Activated CD4-positive, alpha-beta T cell treated with anti-CD3 and anti-CD28 coated beads, Interleukin-2, amount 10 ng/mL, durations not matched to agents 7 days and 5 days (primary cell): ENCODE measurements at regions not wholly inside any gene's neighbourhood (a gene's known extent, or its start where the extent isn't known, plus 50 kb on each side); places are given as distances from the start of the nearest gene placed in this dataset.

ENCODE experiments used
- CTCF ChIA-PET: fragments of 350-600 bp; sonication (Branson Sonifier 250); formaldehyde crosslinking; loops from one replicate; lab custom pipeline; 2021; ENCODE audit warnings: antibody characterized with exemption; lab: Charles Lee
- POLR2A ChIA-PET: fragments of 350-600 bp; sonication (Branson Sonifier 250); formaldehyde crosslinking; loops from one replicate; lab custom pipeline; 2021; ENCODE audit warnings: antibody characterized with exemption; lab: Charles Lee
- DNase-seq: peaks from one replicate; pipeline ENCODE4 v3.0.0-alpha.2; 2020
- H3K27ac Mint-ChIP-seq: one replicate; pipeline ENCODE4 v1.8.0; 2021; ENCODE audit warnings: mild to moderate bottlenecking, moderate library complexity, mixed read lengths
- H3K27me3 Mint-ChIP-seq: one replicate; pipeline ENCODE4 v1.8.0; 2021; ENCODE audit warnings: mixed read lengths
- H3K36me3 Mint-ChIP-seq: one replicate; pipeline ENCODE4 v1.8.0; 2021; ENCODE audit warnings: low read depth, mixed read lengths
- H3K4me1 Mint-ChIP-seq: one replicate; pipeline ENCODE4 v1.8.0; 2021; ENCODE audit warnings: mixed read lengths
- H3K4me3 Mint-ChIP-seq: one replicate; pipeline ENCODE4 v1.8.0; 2021; ENCODE audit warnings: mild to moderate bottlenecking, moderate library complexity, mixed read lengths
- H3K9me3 Mint-ChIP-seq: one replicate; pipeline ENCODE4 v1.8.0; 2021; ENCODE audit warnings: mixed read lengths

DNA sequence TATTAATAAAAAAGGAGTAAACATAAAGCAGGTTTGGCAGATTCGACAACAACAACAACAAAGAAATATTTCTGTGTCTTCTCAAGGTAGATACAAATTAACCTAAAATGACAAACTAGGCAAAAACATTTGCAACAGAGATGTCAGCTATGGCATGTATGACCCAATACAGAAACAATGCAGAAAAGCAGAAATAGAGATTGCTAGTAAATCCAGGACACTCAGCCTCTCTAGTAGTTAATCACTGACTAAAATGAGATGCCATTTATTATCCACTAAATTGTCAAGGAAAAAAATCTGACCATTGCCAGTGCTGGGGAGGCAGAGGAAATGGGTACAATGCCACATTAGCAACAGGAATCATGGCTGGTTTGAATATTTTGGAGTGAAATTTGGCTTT is 250.5 kb downstream of the TEX29 start:
- H3K36me3 Mint-ChIP-seq = no peaks in the 10 kb centered on the region
- H3K4me3 Mint-ChIP-seq = no peak overlapping the region
- H3K27me3 Mint-ChIP-seq = no peaks in the 10 kb centered on the region
- no peak for DNase-seq
- no peak overlapping the region for H3K27ac Mint-ChIP-seq
- H3K4me1 Mint-ChIP-seq = no peaks in the 10 kb centered on the region
- H3K9me3 Mint-ChIP-seq = peaks cover 9% of the 10 kb centered on the region
- ChIA-PET POLR2A (no interaction called here), CTCF (no interaction called here)

DNA sequence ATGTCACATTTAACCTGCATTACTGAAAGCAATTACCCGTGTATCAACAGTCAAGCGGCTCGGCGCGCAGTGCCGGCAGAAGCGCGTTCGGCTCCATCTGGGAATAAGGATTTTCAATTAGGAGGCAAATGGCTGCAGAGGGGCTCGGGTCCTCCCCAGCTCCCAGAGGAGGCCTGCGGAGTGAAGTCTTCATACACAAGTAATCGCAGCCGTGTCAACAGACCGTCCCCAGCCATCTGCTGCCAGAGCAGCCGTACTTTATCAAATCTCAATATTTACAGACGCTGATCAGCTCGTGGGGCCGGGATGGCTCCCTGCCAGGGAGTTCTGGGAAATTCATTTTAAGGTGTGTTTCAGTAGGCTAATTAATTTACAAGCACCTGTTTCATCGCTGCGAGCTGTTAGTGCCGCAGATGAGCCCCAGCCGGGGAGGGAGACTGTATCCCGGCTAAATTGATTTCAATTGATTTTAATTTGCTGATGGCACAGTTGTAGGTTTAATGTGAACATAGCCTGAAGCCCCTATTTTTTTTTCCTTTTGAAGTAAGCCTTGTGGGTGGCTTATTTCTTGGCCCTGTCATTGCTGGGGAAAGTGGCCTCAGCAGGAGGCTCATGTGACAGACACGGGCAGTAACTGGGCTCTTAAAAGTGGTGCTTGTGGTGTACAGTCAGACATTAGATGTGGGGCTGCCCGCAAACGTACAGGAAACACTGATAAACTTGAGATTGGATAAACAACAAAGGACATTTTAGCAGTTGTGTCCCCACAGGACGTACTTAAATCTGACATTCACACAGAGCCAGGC is 252.7 kb downstream of the TEX29 start:
- H3K4me1 Mint-ChIP-seq = no peaks in the 10 kb centered on the region
- no peaks in the 10 kb centered on the region for H3K27me3 Mint-ChIP-seq
- no peak for DNase-seq
- ChIA-PET POLR2A (no interaction called here), CTCF (no interaction called here)
- H3K27ac Mint-ChIP-seq = no peak overlapping the region
- no peak overlapping the region for H3K4me3 Mint-ChIP-seq
- H3K9me3 Mint-ChIP-seq = peaks cover 9% of the 10 kb centered on the region
- H3K36me3 Mint-ChIP-seq = no peaks in the 10 kb centered on the region

DNA sequence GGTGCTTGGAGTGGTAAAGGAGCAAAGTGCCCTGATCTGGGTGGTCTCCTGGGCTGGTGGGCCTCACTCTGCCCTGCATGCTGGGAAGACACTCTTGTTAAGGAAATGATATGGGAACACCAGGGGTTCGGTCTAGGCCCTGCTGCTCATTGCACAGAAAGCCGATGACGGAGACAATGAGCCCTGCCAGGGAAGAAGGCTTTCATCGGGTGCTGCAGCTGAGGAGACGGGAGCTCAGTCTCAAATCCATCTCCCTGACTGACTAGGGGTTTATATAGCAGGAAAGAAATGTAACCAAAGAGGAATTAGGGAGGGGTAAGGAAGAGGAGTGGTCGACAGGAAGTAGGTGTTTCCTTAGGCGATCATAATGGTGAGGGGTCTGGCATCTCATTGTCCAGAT is 253.4 kb downstream of the TEX29 start:
- ChIA-PET POLR2A (no interaction called here), CTCF (no interaction called here)
- H3K4me3 Mint-ChIP-seq = no peak overlapping the region
- no peaks in the 10 kb centered on the region for H3K4me1 Mint-ChIP-seq
- no peaks in the 10 kb centered on the region for H3K36me3 Mint-ChIP-seq
- no peaks in the 10 kb centered on the region for H3K27me3 Mint-ChIP-seq
- no peak for DNase-seq
- peaks cover 9% of the 10 kb centered on the region for H3K9me3 Mint-ChIP-seq
- H3K27ac Mint-ChIP-seq = no peak overlapping the region

DNA sequence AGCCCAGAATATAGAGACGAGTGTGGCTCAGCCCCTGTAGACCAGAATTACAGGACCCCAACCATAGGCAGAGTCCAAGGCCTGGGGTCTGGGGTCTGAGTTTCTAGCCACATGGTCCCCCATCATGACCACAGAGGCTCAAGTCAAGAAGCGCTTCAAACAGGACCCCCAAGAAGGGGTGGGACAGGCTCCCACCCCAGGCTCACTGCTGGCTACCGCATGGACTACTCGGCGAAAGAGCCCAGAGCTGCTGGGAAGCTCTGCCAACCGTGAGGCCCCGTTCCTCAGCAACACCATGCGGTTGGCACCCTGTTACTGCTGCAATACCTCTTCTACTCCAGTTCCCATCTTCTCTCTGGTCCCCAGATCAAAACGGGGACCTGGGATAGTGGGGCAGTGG is 254.8 kb downstream of the TEX29 start:
- H3K27me3 Mint-ChIP-seq = no peaks in the 10 kb centered on the region
- H3K9me3 Mint-ChIP-seq = peaks cover 9% of the 10 kb centered on the region

DNA sequence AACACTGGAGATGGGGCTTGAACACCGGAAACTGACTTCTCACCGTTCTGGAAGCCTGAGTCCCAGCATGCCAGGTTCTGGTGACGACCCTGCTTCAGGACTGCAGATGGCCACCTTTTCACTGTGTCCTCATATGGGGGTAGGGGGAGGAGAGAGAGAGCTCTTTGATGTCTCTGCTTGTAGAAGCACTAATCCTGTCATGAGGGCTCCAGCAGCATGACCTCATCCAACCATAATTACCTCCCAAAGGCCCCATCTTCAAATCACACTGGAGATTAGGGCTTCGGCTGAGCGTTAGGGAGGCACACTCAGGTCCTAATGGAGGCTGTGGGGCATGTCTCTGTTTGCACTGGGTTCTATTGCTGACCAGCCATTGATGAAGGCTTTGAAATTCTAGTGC is 255.3 kb downstream of the TEX29 start:
- H3K36me3 Mint-ChIP-seq = no peaks in the 10 kb centered on the region

More for the DNA sequence above, 254.8 kb downstream of the TEX29 start:
- H3K36me3 Mint-ChIP-seq = no peaks in the 10 kb centered on the region
- DNase-seq = no peak
- H3K4me3 Mint-ChIP-seq = no peak overlapping the region
- CTCF ChIA-PET = no interaction called here
- H3K4me1 Mint-ChIP-seq = no peaks in the 10 kb centered on the region
- H3K27ac Mint-ChIP-seq = no peak overlapping the region
- POLR2A ChIA-PET = no interaction called here

DNA sequence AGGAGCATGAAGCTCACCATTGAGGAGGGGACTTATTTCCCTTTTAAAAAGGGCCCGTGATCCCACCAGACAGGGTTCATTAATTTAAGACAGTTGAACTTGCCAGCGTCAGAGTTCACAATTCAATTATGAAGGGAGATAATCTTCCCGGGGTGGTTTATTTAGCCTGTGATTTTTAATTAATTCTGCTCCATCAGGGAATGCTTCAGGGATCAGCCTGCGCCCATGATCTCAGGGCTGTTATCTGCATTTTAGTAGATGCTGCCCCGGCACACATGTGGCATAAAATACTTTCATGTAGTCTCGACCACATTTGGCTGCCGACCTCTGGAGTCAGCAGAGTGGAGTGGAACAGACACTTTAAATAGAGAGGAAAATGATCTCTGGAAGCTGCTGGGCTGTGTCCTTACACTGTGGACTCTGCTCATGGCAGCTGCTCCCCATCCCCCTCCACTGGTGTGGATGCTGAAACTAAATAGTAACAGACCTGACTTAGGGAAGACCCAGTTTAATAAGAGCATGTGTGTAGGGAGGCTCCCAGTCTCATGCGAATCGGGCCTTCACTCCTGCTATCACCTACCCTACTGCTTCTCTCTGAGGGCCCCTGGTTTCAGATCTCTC is 256.9 kb downstream of the TEX29 start:
- DNase-seq = no peak
- Mint-ChIP-seq H3K9me3 (peaks cover 8% of the 10 kb centered on the region), H3K27me3 (no peaks in the 10 kb centered on the region), H3K36me3 (no peaks in the 10 kb centered on the region), H3K27ac (no peak overlapping the region), H3K4me3 (no peak overlapping the region), H3K4me1 (no peaks in the 10 kb centered on the region)
- CTCF ChIA-PET = no interaction called here
- POLR2A ChIA-PET = no interaction called here

More for the DNA sequence above, 255.3 kb downstream of the TEX29 start:
- Mint-ChIP-seq H3K27ac (no peak overlapping the region), H3K4me1 (no peaks in the 10 kb centered on the region), H3K9me3 (peaks cover 9% of the 10 kb centered on the region), H3K4me3 (no peak overlapping the region), H3K27me3 (no peaks in the 10 kb centered on the region)
- ChIA-PET POLR2A (no interaction called here), CTCF (no interaction called here)
- no peak for DNase-seq

DNA sequence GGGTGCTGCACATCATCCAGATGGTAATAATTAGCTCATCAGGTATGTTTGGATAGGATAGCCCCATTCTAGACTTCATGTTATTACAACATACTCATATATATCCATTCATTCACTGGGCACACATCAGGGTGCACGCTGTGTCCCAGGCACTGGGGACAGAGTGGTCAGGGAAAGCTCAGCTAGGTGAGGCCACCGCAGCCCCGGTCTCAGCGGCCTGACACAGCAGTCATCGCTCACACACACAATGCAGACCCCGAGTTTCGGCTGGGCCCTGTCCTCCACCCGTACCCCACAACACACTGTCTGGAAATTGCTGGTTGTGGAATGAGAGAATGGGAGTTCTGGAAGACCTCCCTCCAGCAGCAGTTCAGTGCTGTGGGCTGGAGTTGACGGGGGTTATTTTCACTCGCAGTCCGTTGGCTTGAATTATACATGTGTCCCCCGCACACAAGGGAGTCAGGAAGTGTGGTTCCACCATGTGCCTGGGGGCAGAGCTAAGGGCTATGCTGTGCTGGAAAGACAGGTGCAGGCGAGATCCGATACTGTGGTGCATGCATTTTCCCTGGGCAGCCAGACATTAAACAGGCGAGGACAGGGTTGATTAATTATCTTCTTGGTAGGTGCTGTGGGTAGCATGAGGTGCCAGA is 257.6 kb downstream of the TEX29 start:
- H3K9me3 Mint-ChIP-seq = peaks cover 7% of the 10 kb centered on the region
- ChIA-PET CTCF (no interaction called here), POLR2A (no interaction called here)
- no peak for DNase-seq
- no peaks in the 10 kb centered on the region for H3K4me1 Mint-ChIP-seq
- no peaks in the 10 kb centered on the region for H3K27me3 Mint-ChIP-seq
- H3K27ac Mint-ChIP-seq = no peak overlapping the region
- H3K4me3 Mint-ChIP-seq = no peak overlapping the region
- H3K36me3 Mint-ChIP-seq = no peaks in the 10 kb centered on the region

DNA sequence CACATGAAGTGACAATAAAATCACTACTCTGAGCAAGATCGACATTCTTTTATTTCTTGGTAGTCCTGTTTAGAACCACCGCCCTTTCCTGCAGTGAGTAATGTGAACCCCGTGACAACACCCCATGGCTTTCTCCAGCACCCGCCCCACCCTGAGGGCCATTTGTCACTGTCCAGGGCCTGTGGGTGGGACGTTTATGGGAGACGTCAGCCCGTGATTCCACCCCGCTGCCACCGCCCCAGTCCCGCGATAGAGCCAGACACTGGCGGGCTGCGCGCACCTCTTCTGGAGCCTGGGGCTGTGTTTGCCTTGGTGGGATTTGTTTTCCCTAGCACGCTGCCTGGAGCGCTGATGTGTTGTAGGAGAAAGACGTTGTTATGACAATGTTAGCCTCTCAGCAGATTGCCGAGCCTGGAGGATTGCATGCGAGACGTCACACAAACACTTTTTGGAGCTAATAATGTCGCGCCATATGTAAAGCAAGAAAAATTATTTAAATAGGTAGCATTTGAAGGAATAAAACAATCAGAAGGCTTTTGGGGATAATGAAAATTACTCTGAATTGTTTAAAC is 263.7 kb downstream of the TEX29 start:
- Mint-ChIP-seq H3K4me3 (no peak overlapping the region), H3K27ac (no peak overlapping the region), H3K27me3 (no peaks in the 10 kb centered on the region), H3K4me1 (no peaks in the 10 kb centered on the region), H3K9me3 (no peaks in the 10 kb centered on the region), H3K36me3 (no peaks in the 10 kb centered on the region)
- no peak for DNase-seq
- CTCF ChIA-PET = no interaction called here
- POLR2A ChIA-PET = interaction anchor here (0.6 kb wide), 1 partner anchor 766 kb away, joined by 4 read pairs; no protein-coding TSS in a partner anchor

DNA sequence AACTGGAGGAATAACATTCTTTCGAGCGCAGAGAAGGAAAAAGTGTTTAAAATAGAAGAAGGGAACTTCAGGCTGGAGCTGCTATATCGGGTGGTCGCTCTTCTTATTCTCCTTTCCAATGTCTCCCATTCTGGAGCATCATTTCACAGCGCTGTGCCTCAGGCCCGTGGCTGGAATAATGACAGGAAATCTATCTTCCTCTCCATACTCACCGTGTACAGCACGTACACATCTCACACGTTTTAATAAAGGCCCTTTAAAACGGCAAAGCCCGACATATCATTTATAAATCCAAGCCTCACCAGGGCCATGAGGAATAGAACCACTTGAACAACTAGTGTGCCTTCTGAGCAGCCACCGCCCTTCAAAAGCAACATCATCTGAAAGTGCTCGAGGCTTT is 264.4 kb downstream of the TEX29 start:
- ChIA-PET CTCF (no interaction called here), POLR2A (interaction anchor here (0.6 kb wide), 1 partner anchor 766 kb away, joined by 4 read pairs; no protein-coding TSS in a partner anchor)
- Mint-ChIP-seq H3K4me3 (no peak overlapping the region), H3K27ac (no peak overlapping the region), H3K36me3 (no peaks in the 10 kb centered on the region), H3K27me3 (no peaks in the 10 kb centered on the region), H3K9me3 (no peaks in the 10 kb centered on the region), H3K4me1 (no peaks in the 10 kb centered on the region)
- DNase-seq = no peak

DNA sequence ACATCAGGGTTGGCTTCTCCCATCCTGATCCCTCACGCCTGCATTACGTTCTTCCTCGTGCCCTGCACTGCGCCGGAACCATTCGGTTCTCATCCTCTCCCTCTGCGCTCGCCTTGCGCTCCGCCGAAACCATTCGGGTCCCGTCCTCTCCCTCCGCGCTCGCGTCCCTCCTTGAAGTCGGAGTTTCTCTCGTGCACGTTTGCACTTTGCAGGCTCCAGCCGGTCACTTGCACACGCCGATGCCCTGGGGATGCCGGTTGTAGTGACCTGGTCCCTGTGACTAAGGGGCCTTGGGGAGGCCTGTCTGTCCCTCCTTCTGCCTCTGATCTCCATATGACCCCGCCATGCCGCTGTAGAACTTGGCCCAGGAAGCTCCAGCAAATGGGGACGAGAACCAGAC is 265.8 kb downstream of the TEX29 start:
- Mint-ChIP-seq H3K4me1 (no peaks in the 10 kb centered on the region), H3K4me3 (no peak overlapping the region), H3K27ac (no peak overlapping the region), H3K36me3 (no peaks in the 10 kb centered on the region), H3K9me3 (no peaks in the 10 kb centered on the region), H3K27me3 (no peaks in the 10 kb centered on the region)
- ChIA-PET CTCF (no interaction called here), POLR2A (no interaction called here)
- no peak for DNase-seq

DNA sequence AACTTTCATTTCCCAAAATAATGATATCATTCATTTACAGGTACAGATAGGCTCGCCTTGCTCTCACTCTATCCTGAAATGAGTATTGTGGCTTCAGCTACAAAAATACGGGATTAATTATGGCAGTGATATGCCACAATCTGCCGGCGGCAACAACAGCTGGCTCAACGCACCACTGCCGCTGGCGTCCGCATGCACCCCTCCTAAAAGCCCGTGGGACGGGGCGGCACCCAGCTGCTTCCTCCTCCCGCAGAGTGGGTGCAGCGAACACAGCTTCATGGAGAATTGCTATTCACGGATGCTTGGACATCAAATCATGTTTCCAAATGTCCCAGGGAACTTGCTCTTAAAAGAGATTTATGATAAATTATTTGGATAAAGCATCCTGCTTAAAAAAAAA is 266.8 kb downstream of the TEX29 start:
- Mint-ChIP-seq H3K9me3 (no peaks in the 10 kb centered on the region), H3K27me3 (no peaks in the 10 kb centered on the region), H3K4me1 (no peaks in the 10 kb centered on the region), H3K36me3 (no peaks in the 10 kb centered on the region), H3K27ac (no peak overlapping the region), H3K4me3 (no peak overlapping the region)
- ChIA-PET CTCF (no interaction called here), POLR2A (no interaction called here)
- no peak for DNase-seq

DNA sequence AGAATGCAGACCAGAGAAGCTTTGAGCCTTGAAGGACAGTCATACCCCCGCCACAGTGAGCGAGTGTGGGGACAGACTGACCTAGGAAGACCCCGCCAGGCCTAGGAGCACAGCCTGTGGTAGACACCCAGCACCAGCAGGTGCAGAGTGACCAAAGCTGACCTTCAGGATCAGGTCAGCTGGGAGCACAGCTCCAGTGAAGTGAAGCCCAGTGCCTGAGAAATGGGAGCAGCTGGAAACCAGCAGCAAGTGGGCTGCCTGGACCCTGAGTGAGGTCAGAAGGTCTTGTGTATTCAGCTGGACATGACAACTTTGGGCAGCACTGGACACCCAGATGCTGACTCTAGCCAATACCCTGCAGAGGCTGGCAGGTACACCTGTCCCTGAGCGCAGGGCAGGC is 268.9 kb downstream of the TEX29 start:
- ChIA-PET POLR2A (no interaction called here), CTCF (no interaction called here)
- Mint-ChIP-seq H3K27me3 (no peaks in the 10 kb centered on the region), H3K4me1 (no peaks in the 10 kb centered on the region), H3K9me3 (no peaks in the 10 kb centered on the region), H3K4me3 (no peak overlapping the region), H3K27ac (no peak overlapping the region), H3K36me3 (no peaks in the 10 kb centered on the region)
- no peak for DNase-seq

DNA sequence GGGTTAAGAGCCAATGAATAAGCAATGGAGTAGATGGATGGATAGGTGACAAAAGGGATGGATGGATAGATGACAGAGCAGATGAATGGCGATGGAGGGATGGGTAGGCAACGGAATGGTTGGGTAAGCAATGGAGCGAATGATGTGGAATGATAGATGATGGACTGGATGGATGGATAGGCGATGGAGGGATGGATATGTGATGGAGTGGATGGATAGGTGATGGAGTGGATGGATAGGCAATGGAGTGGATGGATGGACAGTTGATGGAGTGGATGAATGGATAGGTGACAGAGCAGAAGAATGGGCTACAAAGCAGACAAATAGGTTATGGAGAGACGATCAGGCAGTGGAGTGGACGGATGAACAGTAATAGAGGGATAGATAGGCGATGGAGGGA is 269.6 kb downstream of the TEX29 start:
- H3K27me3 Mint-ChIP-seq = no peaks in the 10 kb centered on the region
- H3K27ac Mint-ChIP-seq = no peak overlapping the region
- no peaks in the 10 kb centered on the region for H3K36me3 Mint-ChIP-seq
- H3K9me3 Mint-ChIP-seq = no peaks in the 10 kb centered on the region
- CTCF ChIA-PET = no interaction called here
- no peaks in the 10 kb centered on the region for H3K4me1 Mint-ChIP-seq
- no peak overlapping the region for H3K4me3 Mint-ChIP-seq
- POLR2A ChIA-PET = no interaction called here
- no peak for DNase-seq
